Fibroblast of lung (primary cell): ENCODE measurements at regions not wholly inside any gene's neighbourhood (a gene's known extent, or its start where the extent isn't known, plus 50 kb on each side); places are given as distances from the start of the nearest gene placed in this dataset.

Experiments
- DNase-seq, 2 donors: peaks; one replicate each; pipeline versions ENCODE4 v3.0.0 to v3.0.0-alpha.2; 2010; ENCODE audit warnings: low read depth in 2 of 2
- H2AFZ ChIP-seq: 2 replicates; pipeline ENCODE4 v1.5.1; 2012; ENCODE audit warnings: low read length, control low read depth, inconsistent platforms
- H3K27ac ChIP-seq: 2 replicates; pipeline ENCODE4 v1.5.1; 2011; ENCODE audit warnings: low read length, control low read depth; ENCODE audit not compliant: insufficient read depth
- H3K27me3 ChIP-seq: 2 replicates; pipeline ENCODE4 v1.5.1; 2011; ENCODE audit warnings: mild to moderate bottlenecking, low read length; ENCODE audit not compliant: control insufficient read depth, insufficient read depth
- H3K36me3 ChIP-seq: 2 replicates; pipeline ENCODE4 v1.5.1; 2011; ENCODE audit warnings: low read length; ENCODE audit not compliant: control insufficient read depth, insufficient read depth
- H3K4me1 ChIP-seq: 2 replicates; pipeline ENCODE4 v1.5.1; 2011; ENCODE audit warnings: low read length; ENCODE audit not compliant: control insufficient read depth, insufficient read depth; ENCODE audit errors: extremely low read depth
- H3K4me2 ChIP-seq: 2 replicates; pipeline ENCODE4 v1.5.1; 2011; ENCODE audit warnings: low read length, control low read depth; ENCODE audit not compliant: insufficient read depth; ENCODE audit errors: extremely low read depth
- H3K4me3 ChIP-seq, 4 experiments: fragments of 200-600 bp in 1 of 4; sonication (generic) in 1 of 4; replicated peaks in 1 of 4; 2 replicates each; pipeline ENCODE4 v1.5.1; 2011 to 2016; ENCODE audit warnings: low read length in 4 of 4, low read depth in 3 of 4, mild to moderate bottlenecking in 3 of 4, control low read depth in 2 of 4, inconsistent platforms in 1 of 4, mixed read lengths in 1 of 4; ENCODE audit not compliant: insufficient read depth in 1 of 4; ENCODE audit errors: control extremely low read depth in 1 of 4
- H3K79me2 ChIP-seq: 2 replicates; pipeline ENCODE4 v1.5.1; 2012; ENCODE audit warnings: mild to moderate bottlenecking, low read length, inconsistent platforms; ENCODE audit not compliant: control insufficient read depth, insufficient read depth
- H3K9ac ChIP-seq: 2 replicates; pipeline ENCODE4 v1.5.1; 2011; ENCODE audit warnings: mild to moderate bottlenecking, low read length, control low read depth; ENCODE audit not compliant: insufficient read depth
- H3K9me3 ChIP-seq: 2 replicates; pipeline ENCODE4 v1.5.1; 2012; ENCODE audit warnings: low read depth, low read length; ENCODE audit not compliant: control insufficient read depth, insufficient read depth
- H4K20me1 ChIP-seq: 2 replicates; pipeline ENCODE4 v1.5.1; 2011; ENCODE audit warnings: low read length; ENCODE audit not compliant: control insufficient read depth, insufficient read depth; ENCODE audit errors: extremely low read depth
- EZH2 ChIP-seq: IDR thresholded peaks from 2 replicates; pipeline ENCODE4 v1.5.1; 2012; ENCODE audit warnings: low read length, control low read depth, mild to moderate bottlenecking; ENCODE audit errors: missing control alignments
- TF ChIP-seq, protein P1 (sequence below), 2 donors: IDR thresholded peaks in 1 of 2; conservative IDR thresholded peaks in 1 of 2; 1 replicate in 1 of 2; 2 replicates in 1 of 2; pipeline ENCODE4 v1.5.1; 2011 to 2012; ENCODE audit warnings: low read length in 2 of 2, control low read depth in 1 of 2, inconsistent platforms in 1 of 2, low read depth in 1 of 2, mild to moderate bottlenecking in 1 of 2

DNA sequence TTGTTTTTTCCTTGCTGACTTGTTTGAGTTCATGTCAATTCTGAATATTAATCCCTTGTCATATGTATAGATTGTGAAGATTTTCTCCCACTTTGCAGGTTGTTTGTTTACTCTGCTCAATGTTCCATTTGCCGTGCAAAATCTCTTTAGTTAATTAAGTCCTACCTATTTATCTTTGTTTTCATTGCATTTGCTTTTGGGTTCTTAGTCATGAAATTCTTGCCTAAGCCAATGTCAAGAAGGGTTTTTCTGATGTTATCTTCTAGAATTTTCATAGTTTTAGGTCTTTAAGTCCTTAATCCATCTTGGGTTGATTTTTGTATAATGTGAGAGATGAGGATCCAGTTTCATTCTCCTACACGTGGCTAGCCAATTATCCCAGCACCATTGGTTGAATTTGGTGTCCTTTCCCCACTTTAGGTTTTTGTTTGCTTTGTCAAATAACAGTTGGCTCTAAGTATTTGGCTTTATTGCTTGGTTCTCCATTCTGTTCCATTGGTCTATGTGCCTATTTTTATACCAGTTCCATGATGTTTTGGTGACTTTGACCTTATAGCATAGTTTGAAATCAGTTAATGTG lies 163.1 kb upstream of the PGR start:
- H3K4me1 ChIP-seq, result no peaks in the 10 kb centered on the region
- no peaks in the 10 kb centered on the region for H3K9me3 ChIP-seq
- no peak overlapping the region for H3K9ac ChIP-seq
- H3K27ac ChIP-seq, result no peak overlapping the region
- H3K36me3 ChIP-seq, result no peaks in the 10 kb centered on the region
- no peak overlapping the region for H3K4me2 ChIP-seq
- no peaks in the 10 kb centered on the region for H4K20me1 ChIP-seq
- no peaks in the 10 kb centered on the region for H3K79me2 ChIP-seq
- no peak overlapping the region for H2AFZ ChIP-seq
- no peak for TF ChIP-seq EZH2
- TF ChIP-seq, protein P1, sequence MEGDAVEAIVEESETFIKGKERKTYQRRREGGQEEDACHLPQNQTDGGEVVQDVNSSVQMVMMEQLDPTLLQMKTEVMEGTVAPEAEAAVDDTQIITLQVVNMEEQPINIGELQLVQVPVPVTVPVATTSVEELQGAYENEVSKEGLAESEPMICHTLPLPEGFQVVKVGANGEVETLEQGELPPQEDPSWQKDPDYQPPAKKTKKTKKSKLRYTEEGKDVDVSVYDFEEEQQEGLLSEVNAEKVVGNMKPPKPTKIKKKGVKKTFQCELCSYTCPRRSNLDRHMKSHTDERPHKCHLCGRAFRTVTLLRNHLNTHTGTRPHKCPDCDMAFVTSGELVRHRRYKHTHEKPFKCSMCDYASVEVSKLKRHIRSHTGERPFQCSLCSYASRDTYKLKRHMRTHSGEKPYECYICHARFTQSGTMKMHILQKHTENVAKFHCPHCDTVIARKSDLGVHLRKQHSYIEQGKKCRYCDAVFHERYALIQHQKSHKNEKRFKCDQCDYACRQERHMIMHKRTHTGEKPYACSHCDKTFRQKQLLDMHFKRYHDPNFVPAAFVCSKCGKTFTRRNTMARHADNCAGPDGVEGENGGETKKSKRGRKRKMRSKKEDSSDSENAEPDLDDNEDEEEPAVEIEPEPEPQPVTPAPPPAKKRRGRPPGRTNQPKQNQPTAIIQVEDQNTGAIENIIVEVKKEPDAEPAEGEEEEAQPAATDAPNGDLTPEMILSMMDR (conservative IDR thresholded peaks at IDR 0.05 in 1 of 2, IDR thresholded peaks at IDR 0.05 in 1 of 2; ENCODE audit: low read depth in 1 of 2, low read length in 2 of 2), result no peak
- no peaks in the 10 kb centered on the region for H3K27me3 ChIP-seq
- H3K4me3 ChIP-seq, result no peak overlapping the region
- no peak for DNase-seq

DNA sequence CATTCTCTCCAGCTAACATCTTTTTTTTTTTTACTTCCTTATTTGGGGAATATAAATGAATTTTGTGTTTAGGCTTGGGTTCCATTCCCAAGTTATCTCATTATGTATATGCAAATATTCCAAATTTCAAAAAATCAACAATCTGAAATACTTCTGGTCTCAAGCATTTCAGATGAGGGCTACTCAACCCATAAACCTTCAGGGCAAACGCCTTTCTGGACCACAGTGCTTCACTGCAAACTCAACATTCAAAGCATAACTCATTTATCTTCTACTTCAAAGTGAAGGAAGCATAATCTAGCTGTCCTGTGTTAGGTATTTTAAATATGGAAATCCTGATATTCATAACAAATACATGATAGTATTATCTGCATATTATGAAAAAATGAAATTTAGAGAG lies 161.7 kb upstream of the PGR start:
- H3K79me2 ChIP-seq, result no peaks in the 10 kb centered on the region
- H3K27ac ChIP-seq, result no peak overlapping the region
- no peaks in the 10 kb centered on the region for H3K36me3 ChIP-seq
- TF ChIP-seq, protein P1 (conservative IDR thresholded peaks at IDR 0.05 in 1 of 2, IDR thresholded peaks at IDR 0.05 in 1 of 2; ENCODE audit: low read depth in 1 of 2, low read length in 2 of 2), result no peak
- TF ChIP-seq EZH2, result no peak
- H3K9me3 ChIP-seq, result no peaks in the 10 kb centered on the region
- no peaks in the 10 kb centered on the region for H3K4me1 ChIP-seq
- H2AFZ ChIP-seq, result no peak overlapping the region
- no peak for DNase-seq
- no peak overlapping the region for H3K4me2 ChIP-seq
- no peak overlapping the region for H3K4me3 ChIP-seq
- no peak overlapping the region for H3K9ac ChIP-seq
- no peaks in the 10 kb centered on the region for H3K27me3 ChIP-seq
- H4K20me1 ChIP-seq, result no peaks in the 10 kb centered on the region

DNA sequence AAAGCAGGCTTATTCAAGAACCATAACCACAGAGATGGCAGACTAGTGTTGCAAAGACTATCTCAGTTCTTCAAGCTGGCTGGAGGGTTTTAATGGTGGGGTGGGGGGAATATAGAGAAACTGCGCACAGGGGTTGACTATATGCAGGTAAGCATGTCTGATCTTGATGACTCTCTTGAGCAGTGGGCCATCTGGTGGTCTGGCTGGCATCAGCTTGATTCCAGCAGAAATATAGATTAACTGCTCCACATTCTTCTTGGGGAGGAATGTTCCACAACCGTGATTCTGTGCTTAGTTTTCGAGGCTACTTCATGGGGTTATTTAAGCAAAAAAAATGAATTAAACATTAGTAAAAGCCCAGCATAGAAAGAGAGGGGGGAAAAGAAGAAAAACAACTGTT lies 158.8 kb upstream of the PGR start:
- Histone ChIP-seq H3K4me2 (no peak overlapping the region), H2AFZ (no peak overlapping the region), H3K9ac (no peak overlapping the region), H3K36me3 (no peaks in the 10 kb centered on the region), H3K27ac (no peak overlapping the region), H3K9me3 (no peaks in the 10 kb centered on the region), H3K4me3 (no peak overlapping the region), H3K4me1 (no peaks in the 10 kb centered on the region), H3K27me3 (no peaks in the 10 kb centered on the region), H4K20me1 (no peaks in the 10 kb centered on the region), H3K79me2 (no peaks in the 10 kb centered on the region)
- DNase-seq, result no peak
- TF ChIP-seq, protein P1 (conservative IDR thresholded peaks at IDR 0.05 in 1 of 2, IDR thresholded peaks at IDR 0.05 in 1 of 2; ENCODE audit: low read depth in 1 of 2, low read length in 2 of 2), result no peak
- no peak for TF ChIP-seq EZH2
